GM12892 (cell line): ENCODE measurements at regions not wholly inside any gene's neighbourhood (a gene's known extent, or its start where the extent isn't known, plus 50 kb on each side); places are given as distances from the start of the nearest gene placed in this dataset.
A peak's percentile ranks its signal among the peaks of the same experiment; 100 is the strongest.

Experiments used
- DNase-seq: peaks from one replicate; pipeline ENCODE4 v3.0.0; 2011; ENCODE audit not compliant: insufficient read length
- FAIRE-seq: peaks from 2 replicates; lab custom pipeline; 2011; peaks lifted over from hg19 to GRCh38; lab: Jason Lieb, UNC
- POLR2A ChIP-seq: IDR thresholded peaks from 2 replicates; pipeline ENCODE4 v1.6.1; 2011; ENCODE audit warnings: low read depth, low read length, control low read depth
- POLR2AphosphoS5 ChIP-seq: IDR thresholded peaks from 2 replicates; pipeline ENCODE4 v1.6.1; 2011; ENCODE audit warnings: low read depth, low read length, control low read depth
- TAF1 ChIP-seq: IDR thresholded peaks from 2 replicates; pipeline ENCODE4 v1.6.1; 2011; ENCODE audit warnings: low read depth, mild to moderate bottlenecking, control low read depth, low read length, borderline replicate concordance

GRCh38 chr17:72507370-72507769 is 386.6 kb downstream of the SOX9 start:
- TF ChIP-seq TAF1 (no peak), POLR2A (no peak), POLR2AphosphoS5 (no peak)
- FAIRE-seq (no peak), DNase-seq (no peak)

GRCh38 chr17:72510351-72511016 is 389.7 kb downstream of the SOX9 start:
- DNase-seq (no peak), FAIRE-seq (no peak)
- TF ChIP-seq TAF1 (no peak), POLR2AphosphoS5 (no peak), POLR2A (no peak)

GRCh38 chr17:72511242-72511641 is 390.4 kb downstream of the SOX9 start:
- FAIRE-seq = no peak
- TF ChIP-seq TAF1 (no peak), POLR2A (no peak), POLR2AphosphoS5 (no peak)
- no peak for DNase-seq

GRCh38 chr17:72511874-72512273 is 391.1 kb downstream of the SOX9 start:
- FAIRE-seq = no peak
- no peak for DNase-seq
- TF ChIP-seq POLR2A (no peak), POLR2AphosphoS5 (no peak), TAF1 (no peak)

- DNase-seq (no peak), FAIRE-seq (no peak)
- TF ChIP-seq TAF1 (no peak), POLR2AphosphoS5 (no peak), POLR2A (no peak)
These were observed 392.1 kb downstream of the SOX9 start for GRCh38 chr17:72512649-72513556.

- TF ChIP-seq POLR2AphosphoS5 (no peak), POLR2A (no peak), TAF1 (no peak)
- no peak for DNase-seq
- no peak for FAIRE-seq
These were observed 393.6 kb downstream of the SOX9 start for GRCh38 chr17:72514321-72514861.

- no peak for DNase-seq
- TF ChIP-seq POLR2A (no peak), POLR2AphosphoS5 (no peak), TAF1 (no peak)
- FAIRE-seq = no peak
These were observed 394.1 kb downstream of the SOX9 start for GRCh38 chr17:72514891-72515290.

GRCh38 chr17:72515291-72516065 is 394.7 kb downstream of the SOX9 start:
- TF ChIP-seq POLR2AphosphoS5 (no peak), TAF1 (no peak), POLR2A (no peak)
- FAIRE-seq (peak; percentile 40), DNase-seq (no peak)

GRCh38 chr17:72516772-72517399 is 396.1 kb downstream of the SOX9 start:
- DNase-seq (no peak), FAIRE-seq (no peak)

GRCh38 chr17:72517413-72518158 is 396.8 kb downstream of the SOX9 start:
- FAIRE-seq (no peak), DNase-seq (no peak)
- TF ChIP-seq POLR2AphosphoS5 (no peak), POLR2A (no peak), TAF1 (no peak)

More at GRCh38 chr17:72516772-72517399, 396.1 kb downstream of the SOX9 start:
- no peak for TF ChIP-seq POLR2A
- no peak for TF ChIP-seq POLR2AphosphoS5
- TF ChIP-seq TAF1 = no peak

- TF ChIP-seq TAF1 = no peak
- FAIRE-seq (no peak), DNase-seq (no peak)
These were observed 397.4 kb downstream of the SOX9 start for GRCh38 chr17:72518159-72518732.
